ENCODE measurements at regions not wholly inside any gene's neighbourhood (a gene's known extent, or its start where the extent isn't known, plus 50 kb on each side); places are given as distances from the start of the nearest gene placed in this dataset.

GRCh38 chr1:209364716-209365115 is 218.8 kb upstream of the CAMK1G start:
- no peak for DNase-seq

- no peak for DNase-seq
Observed at GRCh38 chr1:209367061-209367772, 216.3 kb upstream of the CAMK1G start.

GRCh38 chr1:209368864-209369598 is 214.5 kb upstream of the CAMK1G start:
- no peak for DNase-seq

DNA sequence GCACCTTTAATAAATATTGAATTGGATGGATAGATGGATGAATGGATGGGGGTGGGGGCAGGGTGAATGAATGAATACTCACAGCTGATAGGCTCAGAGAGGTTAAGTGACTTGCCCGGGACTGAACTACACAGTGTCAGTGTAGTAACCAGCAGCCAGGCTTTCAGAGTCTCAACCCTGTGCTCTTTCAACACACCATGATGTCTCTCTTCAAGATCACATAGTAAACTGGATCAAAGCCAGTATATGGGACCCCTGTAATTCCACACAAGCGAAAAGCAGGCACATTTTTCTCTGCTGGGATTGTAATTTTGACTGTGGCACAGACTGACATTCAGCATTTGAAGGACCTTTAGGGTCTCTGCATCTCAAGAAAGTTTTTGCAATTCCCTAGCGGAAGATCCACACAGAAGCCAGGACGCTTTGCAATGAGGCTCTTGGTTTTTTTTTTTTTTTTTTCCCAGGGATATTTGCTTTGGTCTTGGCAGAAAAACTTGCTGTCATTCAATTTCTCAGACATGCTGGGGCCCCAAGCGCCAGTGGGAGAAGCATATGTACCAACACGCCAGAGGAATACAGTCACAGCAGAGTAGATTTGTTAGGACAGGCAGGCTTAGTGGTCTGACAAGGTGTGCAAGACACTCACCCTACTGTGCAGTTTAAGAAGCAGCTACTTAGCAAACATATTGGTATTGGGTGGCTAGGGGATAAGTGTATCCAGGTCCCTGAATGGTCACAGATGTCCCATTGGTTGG is 213.1 kb upstream of the CAMK1G start:
- no peak for DNase-seq

DNA sequence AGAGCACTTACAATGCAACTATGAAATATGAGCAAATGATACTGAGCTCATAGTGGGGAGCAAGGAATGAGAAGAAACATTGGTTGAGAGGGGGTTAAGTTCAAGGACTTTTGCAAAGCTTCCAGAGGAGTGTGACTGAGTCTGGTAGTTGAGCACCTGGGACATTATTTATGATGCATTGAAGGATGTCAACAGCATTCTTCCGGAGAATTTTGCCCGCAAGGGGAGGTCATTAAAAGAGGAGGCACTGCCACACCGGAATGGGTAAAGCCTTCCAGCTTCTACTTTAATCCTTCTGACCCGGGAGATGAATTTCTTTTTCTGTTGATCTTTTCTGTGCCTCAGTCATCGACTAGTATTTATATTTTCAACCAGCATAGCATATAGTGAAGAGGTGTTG is 208.4 kb upstream of the CAMK1G start:
- DNase-seq = no peak

DNA sequence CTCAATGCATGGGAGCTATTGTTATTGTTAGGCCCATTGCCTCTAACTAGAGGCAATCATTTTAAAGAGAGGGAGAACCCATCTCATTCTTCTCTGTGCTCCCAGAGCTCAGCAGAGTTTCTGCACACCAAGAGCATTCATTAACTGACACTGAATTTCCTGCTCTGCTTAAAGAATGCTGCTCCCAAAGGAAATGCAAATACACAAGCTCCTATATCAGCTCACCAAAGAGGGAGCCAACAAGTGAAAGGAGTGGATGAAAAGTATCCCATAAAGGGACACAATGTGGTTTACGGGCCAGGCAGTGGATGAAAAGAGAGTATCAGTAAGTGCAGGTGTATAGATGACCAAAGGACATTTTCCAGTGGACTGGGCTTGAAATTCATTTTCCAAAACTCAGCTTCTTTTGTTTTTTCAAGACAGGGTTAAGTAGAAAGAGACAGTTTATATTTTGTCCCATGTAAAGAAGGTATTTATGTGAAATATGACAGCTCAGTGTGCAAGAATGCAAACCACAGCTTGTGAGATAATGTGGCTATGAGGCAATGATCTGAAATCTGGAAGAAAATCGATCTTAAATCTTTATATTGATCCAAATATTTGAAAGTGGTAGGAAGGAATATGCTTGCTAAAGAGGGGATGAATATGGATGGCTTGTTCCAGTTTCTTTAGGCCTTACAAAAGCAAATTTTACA is 207.7 kb upstream of the CAMK1G start:
- DNase-seq = no peak

DNA sequence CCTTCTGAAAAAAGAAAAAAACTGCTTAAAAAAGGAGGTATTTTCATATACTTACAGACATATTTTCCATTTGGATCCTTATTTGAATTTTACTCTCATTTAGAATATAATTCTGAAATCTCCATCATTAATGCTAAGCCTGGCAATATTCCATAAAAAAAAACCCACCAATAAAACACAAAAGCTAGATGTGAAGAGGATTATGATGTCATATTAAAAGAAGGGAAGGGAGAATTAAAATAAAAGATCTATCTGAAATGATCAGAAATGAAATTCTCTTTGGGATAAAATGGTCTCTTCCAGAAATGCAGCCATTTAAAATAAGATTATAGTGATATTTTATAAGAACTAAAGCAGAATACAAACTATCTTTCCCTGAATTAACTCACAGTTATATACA is 206.7 kb upstream of the CAMK1G start:
- no peak for DNase-seq

- no peak for DNase-seq
Observed at GRCh38 chr1:209377995-209378394, 205.5 kb upstream of the CAMK1G start.

- no peak for DNase-seq
Observed at GRCh38 chr1:209379280-209379679, 204.2 kb upstream of the CAMK1G start.

DNA sequence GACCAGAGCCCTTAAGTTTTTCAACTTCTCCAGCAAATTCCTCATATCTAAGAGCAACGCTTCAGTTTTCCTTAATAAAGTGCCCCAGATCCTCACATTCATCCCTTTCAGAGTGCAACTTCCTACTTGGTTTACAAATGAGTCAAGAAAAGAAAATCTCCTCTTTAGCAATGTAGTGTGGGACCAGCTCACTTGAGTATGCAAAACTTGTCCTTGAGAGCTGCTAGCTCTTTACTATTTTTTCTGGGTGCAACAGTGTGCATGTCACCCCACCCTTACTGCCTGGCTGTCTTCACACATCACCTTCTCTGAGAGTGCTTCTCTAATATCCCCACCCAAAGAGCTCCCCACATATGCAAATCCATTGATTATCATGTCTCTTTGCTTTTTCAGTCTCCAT is 203.1 kb upstream of the CAMK1G start:
- DNase-seq = no peak

DNA sequence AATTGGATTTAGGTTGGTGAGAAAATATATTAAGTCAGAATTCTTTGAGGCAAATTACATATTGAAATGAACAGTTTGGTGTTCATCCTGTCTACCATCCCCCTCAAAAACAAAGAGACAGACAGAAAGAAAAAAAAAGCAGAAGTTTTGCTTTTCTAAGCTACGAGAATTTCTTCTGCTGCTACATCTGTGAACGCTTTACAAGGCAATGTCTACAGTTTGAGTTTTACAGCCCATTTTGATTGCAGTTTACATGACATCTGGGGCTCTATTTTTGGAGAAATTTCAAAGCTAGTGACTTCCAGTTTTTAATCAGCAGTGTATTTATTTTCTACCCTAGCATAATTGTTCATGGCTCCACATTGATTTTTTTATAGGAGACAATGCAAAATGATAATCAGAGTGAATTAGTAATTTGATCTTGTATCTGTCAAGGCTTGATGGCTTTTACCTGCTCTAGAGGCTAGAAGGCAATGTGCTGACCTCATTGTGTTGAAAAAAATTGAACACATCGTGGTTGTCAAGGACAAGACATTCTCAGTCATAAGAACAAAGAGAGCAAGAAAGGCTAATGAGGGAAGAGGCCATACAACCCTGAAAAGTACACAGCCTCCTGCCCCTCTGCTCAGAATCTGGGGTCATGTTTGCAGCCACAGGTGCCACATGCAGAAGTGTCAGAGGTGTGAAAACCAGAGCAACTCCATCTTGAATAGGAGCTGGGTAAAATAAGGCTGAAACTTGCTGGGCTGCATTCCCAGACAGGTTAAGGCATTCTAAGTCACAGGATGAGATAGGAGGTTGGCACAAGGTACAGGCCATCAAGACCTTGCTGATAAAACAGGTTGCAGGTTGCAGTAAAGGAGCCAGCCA is 201.0 kb upstream of the CAMK1G start:
- DNase-seq = no peak

GRCh38 chr1:209383422-209383821 is 200.1 kb upstream of the CAMK1G start:
- no peak for DNase-seq

- no peak for DNase-seq
Observed at GRCh38 chr1:209383907-209384709, 199.4 kb upstream of the CAMK1G start.

DNA sequence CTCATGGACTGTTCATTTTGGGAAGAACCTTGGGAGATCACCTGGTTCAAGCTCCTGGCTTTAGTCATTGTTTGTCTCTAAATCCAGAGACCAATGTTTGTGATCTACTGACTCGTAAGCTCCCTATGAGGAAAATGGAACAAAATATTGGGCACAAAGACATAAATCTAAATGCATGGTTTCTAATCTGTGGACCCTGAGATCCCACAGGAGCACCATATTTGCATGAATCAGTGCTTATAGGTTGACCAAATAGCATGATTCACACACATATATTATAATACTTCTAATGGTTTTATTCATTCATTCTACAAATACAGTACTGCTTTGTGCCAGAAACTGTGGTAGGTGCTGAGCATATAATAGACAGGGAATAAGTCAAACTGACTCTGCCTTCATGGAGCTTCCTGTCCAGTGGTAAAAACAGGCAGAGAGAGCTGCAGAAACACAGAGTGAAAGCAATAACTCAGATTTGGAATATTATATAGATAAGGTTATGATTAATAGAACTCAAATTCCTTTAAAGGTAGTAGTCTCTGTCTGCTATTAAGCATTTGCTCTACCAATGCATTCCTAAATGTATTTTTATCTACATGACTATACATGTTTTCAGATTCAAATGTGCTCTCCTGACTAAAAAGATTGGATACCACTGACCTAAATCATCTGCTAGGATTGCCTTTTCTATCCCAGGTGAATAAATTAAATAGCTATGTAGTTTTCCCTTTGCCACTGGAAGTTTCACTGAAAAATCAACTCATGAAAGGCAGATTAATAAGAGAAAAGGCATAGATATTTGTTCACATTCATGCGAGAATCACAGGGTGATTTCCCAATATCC is 198.6 kb upstream of the CAMK1G start:
- DNase-seq = no peak

DNA sequence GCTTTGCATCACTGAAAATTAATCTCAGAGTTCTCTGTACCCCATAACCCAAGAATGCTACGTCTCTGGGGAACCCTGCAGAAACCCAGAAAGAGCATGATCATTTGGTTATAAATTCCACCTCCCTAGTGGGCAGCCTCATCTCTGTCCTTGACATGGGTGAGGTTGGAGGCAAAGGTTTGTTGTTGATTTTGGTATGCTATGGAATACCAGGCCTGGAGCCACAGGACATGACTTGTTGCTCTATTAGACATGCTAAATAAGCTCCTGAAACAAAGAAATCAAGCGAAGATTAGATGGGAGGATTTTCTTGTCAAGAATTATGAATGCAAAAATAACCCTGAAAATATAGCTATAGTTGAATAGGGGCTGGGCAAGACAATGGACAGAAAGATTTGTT is 197.4 kb upstream of the CAMK1G start:
- DNase-seq = no peak

DNA sequence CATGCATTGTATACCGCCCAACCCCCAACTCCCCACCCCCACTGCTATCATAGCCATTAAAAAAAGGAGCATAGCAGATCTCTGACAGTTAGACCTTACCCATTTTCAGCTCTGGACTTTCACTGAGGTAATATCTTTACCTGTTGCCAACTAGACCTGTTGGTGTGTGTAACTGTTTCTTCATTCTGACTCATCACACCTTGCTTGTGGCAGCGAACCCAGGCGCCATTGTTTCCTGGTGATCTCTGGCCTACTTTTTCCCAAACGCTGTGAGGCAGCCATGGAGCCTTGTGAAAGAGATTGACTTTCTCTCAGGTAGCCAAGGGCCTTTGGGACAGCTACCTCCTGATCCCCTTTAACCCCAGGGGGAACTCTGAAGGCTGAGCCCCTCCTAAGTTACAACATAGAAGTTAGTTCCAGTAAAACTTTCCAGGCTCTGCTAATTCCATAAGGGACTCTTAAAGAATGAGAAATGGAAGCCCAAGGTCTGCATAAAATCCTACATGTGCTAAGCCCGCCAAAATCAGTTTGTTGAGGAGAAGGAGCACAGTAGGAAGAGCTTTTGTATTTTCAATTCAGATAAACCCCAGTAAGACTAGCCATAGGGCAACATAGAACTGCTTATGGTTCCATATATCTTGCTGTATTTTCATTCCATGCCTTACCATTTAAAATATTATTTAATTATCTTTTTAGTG is 196.1 kb upstream of the CAMK1G start:
- no peak for DNase-seq

GRCh38 chr1:209387969-209388329 is 195.6 kb upstream of the CAMK1G start:
- DNase-seq = no peak

- DNase-seq = no peak
Observed at GRCh38 chr1:209388358-209388757, 195.2 kb upstream of the CAMK1G start.

- DNase-seq = no peak
Observed at GRCh38 chr1:209389258-209389657, 194.3 kb upstream of the CAMK1G start.

GRCh38 chr1:209389975-209390374 is 193.5 kb upstream of the CAMK1G start:
- no peak for DNase-seq
